GM18861 (cell line): ENCODE measurements at regions not wholly inside any gene's neighbourhood (a gene's known extent, or its start where the extent isn't known, plus 50 kb on each side); places are given as distances from the start of the nearest gene placed in this dataset.
A peak's percentile ranks its signal among the peaks of the same experiment; 100 is the strongest.

ENCODE experiments used
- ATAC-seq: cut with Tn5 transposase; IDR thresholded peaks from one replicate; pipeline ENCODE4 v1.9.1; 2021; ENCODE audit not compliant: unreplicated experiment

DNA sequence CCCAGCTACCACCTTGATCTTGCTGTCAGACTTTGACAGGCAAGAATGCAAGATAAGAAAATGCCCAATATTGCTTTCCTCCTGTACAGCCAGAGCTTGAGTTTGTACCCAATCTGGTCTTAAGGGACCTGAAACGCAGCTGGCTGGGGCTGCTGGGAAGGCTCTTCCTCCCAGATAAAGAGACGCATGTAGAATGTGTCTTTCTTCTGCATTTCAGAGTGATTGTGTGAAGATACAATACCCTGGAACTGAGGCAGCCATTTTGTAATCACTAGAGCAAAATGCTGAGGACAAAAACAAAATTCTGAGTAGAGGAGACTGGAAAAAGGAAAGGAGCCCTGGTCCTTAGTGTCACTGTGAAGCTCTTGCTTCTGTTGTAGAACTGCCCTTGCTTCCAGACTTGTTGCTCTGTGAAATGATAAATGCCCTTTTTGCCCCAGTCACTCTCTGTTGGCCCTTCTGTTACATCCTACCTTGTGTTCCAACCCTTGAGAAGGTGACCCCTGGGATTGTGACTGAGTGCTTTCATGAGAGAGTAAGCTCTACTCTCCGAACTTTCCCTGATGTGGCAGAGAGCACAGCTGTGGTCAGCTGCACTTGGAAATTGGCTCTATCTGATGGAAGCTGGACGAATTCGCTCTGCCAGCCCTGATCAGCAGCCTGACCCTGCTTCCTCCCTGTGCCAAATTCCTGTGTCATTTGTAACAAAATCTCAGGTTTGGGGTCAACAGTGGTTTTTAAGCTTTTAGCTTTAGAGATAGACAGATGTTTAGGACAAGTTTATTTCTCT is 137.4 kb upstream of the RBMS1 start:
- no peak for ATAC-seq

DNA sequence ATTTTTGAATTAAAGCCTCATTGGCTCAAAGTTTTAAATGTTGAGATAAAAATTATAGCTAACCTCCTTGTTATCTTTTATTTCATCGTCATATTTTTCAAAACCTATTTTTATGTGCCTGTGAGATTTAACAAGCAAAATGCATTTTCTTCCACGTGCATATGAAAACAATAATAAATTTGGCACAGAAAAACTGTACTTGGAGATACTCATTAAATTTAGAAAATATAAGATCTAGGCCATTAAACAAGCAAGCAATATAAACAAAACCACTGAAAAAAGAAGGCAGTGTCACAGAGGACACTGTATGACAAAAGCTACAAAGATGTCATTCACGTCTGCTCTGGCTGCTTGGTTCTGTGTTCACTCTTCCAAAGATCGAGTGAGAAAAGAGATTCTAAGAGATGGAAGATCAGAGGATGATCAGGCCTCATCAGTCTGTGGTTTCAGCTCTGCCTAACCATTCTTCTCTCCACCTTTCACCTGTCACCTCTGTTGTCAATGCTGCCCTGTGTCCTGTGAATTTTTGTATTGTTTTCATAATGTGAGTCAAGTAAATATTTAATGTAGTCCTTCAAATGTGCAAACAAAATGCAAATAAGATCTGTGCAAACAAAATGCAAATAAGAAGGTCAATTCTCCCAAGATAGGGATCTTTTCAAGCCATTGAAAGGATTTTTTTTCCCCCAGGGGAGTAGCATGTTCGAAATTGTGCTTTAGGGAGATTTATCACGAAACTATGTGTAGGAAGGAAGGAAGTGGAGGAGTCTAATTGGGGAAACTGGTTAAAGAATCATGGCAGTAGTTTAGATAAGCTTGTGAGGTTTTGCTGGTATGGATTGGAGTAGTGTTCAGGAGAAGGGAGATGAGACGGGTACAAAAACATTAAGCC is 138.7 kb upstream of the RBMS1 start:
- ATAC-seq = no peak

DNA sequence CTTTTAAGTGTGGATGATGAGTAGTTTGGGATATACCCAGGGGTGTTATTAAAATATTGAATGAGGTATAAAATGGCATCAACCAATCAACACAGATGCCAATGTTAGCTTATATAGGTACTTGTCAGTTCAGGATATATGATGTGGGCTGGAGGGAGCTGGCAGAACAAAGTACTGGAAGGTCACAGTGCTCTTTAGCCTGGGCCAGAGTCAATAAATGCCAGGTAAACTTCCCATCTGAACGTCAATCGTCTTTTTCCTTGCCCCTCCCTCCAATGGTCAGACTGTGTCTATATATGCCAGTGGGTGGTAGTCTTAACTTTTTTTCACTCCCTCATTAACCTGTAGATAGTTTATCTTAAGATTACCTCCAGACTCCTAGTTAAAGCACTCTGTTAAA is 140.8 kb upstream of the RBMS1 start:
- no peak for ATAC-seq

DNA sequence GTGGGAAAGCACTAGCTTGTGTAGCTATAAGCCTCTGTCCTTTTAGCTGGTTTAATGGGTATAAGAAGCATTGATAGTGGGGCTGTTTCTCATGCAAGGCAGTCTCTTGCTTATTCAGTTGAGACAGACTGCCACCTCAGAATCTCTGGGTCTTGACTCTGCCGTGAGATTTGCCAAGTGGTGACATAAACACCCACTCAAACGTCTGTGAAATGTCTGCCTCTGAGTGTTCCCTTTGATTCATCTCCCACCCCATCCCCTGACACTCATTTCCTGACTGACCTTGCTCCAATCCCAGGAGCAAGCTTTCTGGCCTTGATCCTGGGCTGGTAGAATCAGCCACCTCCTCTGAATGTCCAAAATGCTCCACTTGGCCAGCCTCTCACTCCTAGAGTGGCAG is 141.9 kb upstream of the RBMS1 start:
- ATAC-seq = no peak

DNA sequence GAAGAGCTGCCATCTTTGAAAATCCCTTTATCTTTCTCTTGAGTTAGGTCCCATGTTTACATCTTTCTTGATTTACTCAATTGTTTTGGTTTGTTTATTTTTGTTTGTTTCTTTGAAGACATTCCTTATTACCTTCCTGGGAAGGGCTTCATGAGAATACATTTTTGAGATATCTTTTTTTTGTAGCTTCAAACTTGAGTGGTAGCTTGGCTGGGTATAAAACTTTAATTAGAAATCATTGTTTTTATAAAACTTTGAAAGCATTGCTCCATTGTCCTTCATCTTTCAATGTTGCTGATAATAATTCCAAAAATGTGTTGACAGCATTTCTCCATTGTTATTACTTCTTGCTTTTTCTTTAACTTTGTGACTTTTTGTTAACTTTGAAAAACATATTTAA is 145.9 kb upstream of the RBMS1 start:
- ATAC-seq = no peak

DNA sequence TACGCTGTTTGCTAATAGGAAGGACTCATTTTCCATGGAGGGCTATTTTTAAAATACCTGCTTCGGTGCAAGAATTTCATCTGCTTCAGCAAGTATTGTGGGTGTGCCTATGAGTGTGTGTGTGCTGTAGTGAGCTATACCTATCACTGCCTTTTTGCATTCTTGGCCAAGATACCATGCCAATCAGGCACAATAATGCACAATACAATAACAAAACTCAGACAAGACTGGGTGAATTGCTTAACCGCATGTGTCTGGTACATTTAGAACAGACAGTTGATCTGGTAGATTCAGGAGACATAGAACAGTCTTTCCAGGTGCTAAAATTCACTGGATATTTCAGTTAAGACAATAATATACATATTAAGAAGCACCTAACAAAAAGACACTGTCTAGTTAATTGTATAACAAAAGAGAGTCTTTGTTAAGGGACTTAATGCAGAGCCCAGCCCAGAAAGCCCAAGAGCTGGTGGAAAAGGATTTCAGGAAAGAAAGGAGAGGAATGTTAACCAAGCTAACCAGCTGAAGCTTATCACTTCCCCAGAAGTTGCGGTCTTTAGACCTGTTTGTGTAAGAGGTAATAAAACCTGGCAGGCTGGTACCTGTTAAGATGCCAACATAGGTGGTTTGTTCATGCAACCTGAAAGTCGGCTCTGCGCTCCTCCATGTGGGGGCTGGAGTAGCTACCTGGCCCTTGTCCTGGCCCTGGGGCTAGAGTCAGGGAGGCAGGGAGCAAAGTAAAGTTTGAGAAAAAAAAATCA is 153.3 kb upstream of the RBMS1 start:
- no peak for ATAC-seq

DNA sequence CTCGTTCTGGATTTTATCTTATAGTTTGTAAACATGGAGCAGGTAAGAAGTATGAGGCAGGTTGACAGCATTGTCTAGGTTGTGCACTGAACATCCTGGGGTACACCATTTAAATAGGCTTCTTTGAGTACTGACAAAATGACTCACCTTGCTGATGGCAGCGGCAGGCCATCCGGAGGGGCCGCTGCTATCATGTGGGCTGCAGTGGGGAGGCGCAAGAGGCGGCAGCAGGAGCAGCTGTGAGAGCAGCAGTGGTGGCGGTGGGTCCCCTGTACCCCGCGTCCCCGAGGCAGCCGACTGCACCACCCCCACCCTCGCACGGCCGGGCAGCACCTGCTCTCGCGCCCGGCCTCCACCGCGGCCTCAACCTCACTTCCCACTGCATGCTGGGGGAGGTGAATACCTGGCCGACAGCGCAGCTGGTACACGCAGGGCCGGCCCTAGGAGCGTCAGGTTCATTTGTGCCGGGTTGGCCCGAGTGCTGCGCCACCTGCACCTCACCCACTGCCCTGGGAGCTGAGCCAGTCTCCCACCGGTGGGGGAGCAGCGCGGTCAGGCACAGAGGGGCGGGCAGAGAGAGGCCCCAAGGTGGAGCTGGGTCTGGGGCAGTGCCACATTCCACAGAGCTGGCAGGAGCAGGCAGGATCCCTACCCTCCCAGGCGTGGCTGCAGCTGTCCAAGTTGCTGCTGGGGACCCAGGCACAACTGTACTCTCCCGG is 154.5 kb upstream of the RBMS1 start:
- ATAC-seq = no peak

DNA sequence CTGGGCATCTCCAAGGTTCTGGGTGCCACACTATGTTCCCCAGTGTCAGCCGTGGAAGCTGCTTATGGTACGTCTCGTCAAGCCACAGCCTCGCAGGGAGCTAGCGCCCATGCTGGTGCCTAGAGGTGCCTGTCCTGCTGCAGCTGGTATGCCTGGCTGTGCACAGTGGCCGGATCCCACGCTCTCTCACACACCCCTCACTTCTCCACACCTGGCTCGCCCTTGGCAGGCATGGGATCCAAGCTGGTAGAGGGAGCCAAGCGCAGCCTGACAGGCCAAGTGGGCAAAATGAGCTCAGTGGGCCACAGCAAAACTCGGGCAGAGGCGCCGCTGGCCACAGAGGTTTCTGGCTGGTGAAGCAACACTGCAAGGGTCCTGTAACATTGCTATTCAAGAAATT is 156.1 kb upstream of the RBMS1 start:
- ATAC-seq = no peak

DNA sequence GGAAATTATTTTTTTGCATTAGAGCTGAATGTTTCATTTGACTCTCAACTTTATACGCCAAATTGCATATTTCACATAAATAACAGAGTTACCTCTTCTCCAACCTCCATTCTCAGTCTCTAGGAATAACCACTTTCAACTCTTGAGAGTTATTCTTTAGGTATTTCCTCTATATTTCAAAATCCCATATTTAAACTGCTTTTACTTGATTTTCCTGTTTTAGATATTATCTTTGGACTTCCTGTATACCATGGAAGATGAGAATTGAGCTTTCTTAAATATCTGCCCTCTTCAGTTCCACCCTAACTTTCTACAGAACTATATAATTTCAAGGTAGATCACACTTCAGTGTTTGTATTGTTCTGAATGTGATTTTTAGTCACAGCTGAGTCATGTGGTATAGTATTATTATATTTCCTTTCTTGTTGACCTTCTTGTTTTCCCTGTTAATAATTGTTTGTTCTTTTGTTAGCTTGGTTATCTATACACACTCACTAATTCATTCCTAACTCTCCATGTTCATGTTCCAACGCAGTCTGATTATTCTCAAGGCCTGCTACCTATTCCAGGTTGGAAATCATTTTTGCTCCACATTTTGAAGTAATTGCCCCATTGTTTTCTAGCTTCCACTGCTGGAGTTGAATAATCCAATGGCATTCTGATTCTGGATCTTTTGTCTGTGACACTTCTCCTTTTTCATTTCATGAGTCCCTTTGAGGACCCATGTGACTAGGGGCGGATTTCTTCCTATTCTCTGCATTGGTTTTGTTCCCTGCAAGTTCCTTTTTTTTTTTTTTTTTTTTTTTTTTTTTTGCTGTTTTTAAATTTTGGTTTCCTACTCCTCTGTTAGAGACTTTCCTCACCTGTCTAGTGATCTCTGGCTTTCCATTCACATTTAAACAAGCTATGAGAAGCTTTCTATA is 156.8 kb upstream of the RBMS1 start:
- no peak for ATAC-seq

DNA sequence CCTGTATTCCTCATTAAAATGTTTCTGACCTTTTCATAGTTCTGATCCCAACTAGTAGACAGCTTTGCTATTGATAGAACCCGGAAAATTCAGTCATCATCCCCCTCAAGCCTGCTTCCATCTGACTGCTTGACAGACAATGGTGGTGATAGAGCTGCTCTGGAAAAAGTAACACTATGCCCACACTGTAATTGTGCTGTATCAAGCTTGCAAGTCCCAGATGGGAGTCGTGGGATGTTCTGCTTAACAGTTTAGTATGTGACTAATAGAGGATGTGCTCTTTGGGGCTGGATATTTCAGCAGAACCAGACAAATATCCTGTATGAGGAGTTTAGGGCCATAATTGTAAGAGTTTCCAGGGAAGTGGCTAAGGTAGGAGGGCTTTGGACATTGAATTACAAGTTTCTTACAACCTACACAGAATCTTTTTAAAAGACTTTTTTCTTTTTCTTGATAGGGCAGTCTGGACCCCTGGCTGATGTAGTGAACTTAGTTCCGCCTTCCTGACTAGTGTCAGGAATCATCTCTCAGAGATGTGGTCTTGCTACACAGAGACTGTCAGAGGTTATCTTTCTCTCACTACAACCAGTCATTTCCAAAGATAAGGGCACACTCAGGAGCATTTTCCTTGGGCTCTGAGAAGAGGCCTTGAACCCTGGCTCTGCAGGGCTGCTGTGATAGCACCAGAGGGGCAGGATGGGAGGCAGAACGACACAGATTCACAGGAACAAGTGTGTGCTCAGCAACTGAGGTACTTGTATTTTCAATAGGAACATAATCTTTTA is 158.0 kb upstream of the RBMS1 start:
- ATAC-seq = no peak

DNA sequence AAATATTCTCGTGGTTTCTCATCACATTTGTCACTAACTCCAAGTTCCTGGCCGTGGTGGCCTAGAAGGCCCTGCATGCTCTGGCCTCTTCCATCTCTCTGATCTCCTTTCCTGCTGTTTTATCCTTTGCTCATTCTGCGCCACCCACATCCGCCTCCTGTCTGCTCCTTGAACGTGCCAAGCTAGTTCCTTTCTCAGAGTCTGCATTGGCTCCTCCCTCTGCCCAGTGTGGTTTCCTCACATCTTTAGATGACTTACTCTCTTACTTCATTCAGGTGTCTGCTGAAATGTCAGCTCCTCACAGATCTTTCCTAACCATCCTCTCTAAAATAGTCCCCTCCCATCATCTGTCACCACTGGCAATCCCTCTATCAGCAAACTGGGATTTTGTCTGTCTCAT is 158.6 kb upstream of the RBMS1 start:
- no peak for ATAC-seq

DNA sequence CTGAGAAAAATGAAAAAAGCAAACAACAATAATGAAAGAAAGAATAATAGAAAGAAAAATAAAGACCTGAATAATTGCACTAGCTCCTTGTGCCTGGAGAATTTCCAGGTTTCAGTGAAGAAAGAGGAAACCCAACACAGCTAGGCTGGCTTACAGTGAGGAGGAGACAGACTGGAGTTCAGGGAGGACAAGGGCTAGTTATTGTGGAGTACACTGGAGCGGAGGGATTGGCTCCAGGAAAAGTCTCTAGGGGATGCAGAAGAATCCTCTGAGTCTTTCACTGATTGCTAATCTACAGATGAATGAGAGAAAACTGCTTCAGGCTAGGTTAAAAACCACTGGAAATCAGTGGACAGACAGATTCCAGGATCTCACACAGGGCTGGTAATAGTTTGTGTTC is 163.6 kb upstream of the RBMS1 start:
- no peak for ATAC-seq

DNA sequence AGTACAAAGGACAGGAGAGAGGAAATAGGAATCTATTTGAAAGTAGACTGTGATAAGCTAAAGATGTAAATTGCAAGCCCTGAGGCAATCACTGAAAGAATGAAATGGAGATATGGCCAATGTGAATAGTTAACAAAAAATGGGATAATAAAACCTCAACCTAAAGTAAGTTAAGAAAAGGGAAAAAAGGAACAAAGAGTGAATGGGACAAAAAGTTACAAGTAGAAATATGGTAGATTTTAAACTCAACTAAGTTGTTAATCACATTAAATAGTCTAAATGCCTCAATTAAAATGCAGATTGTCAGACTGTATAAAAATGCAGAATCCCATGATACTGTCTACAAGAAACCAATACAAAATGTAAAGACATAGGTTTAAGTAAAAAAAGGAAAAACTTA is 165.2 kb upstream of the RBMS1 start:
- ATAC-seq = no peak

DNA sequence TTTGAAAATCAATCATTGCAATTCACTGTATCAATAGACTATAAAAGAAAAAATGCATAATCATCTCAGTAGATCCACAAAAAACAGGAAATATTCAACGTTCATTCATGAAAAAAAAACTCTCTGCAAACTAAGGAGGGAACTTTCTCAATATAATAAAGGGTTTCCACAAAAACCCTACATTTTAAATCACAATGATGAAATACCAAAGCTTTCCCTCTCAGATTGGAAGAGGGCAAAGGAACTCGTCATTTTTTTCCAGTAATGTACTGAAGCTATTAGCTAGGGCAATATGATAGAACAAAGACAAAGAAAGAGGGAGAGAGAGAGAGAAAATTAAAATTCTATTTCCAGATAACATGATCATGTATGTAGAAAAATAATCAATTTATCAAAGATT is 167.1 kb upstream of the RBMS1 start:
- no peak for ATAC-seq

DNA sequence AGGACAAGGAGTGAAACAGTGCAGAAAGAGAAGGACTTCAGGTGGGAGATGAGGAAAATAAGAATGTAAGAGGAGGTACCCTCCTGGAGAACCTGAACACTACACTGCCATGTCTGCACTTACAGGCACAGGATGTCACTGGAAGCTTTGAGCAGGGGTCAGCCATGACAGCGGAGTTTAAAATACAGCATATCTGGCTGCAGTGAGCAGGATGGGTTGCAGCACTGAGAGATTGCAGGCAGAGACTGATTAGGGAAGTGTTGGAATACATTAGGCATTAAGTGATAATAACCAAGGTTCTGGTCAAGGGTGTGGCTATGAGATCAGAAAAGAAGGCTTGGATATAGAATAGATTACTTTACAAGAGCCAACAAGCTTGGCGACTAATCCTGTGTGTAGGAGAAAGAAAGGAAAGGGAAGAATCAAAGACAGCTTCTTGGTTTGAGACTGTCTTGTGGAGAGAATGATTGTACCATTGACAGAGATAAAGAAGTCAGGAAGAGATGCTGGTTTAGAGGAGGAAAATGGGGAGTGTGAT is 171.1 kb upstream of the RBMS1 start:
- ATAC-seq = no peak

DNA sequence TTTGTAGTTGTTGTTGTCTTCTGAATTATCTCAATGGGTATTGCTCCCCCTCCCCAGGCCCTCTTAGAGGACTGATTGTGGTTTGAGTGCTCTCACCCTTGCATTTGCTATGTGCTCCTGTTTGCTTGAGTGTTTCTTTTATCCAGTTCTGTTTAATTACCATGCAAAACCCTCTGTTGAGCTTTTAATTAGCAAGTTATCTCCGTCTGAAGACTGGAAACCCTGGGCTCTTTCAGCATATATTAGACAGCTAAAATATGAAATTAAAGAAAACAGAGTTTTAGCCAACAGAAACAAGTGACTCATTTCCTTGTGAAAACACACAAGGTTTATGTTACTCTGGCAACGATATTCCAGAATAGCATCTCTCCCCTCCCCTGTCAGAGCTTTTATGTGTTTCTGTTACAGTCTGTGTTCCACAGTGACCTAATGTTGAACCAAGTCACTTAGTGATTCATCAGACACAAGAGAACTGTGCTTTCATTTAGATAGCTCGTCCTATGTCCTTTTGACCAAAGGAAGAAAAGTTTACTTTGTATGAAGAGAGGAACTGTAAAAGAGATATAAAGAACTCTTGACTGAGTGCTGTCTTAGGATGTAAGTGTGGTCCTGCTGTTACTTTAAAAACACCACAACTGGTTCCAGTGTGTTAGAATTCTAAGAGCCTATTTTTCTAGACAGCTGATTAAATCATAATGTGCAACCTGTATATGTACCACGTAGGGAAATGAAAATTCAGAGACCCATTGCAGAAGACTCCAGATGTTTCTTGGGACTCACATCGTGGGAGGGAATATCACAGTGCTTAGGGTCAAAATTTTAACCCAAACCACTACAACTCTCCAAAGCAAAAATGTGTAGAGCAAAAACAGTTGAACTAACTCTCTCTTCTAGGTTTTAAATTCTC is 172.8 kb upstream of the RBMS1 start:
- peak; percentile 69 for ATAC-seq

DNA sequence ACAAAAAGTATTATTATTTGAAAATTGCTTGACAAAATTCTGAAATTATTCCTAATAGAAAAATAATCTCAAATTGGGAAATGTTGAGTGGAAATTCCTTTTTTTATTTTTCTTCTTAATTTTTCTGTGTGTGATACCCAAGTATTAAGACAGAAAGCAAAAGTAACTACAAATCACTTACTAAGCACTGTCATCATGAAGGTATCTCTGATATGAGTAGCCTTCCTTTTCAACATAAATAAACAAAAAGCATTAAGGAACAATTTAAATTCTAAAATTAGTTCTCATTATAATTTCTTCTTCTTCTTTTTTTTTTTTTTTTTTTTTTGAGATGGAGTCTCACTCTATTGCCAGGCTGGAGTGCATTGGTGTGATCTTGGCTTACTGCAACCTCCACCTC is 174.2 kb upstream of the RBMS1 start:
- ATAC-seq = no peak

DNA sequence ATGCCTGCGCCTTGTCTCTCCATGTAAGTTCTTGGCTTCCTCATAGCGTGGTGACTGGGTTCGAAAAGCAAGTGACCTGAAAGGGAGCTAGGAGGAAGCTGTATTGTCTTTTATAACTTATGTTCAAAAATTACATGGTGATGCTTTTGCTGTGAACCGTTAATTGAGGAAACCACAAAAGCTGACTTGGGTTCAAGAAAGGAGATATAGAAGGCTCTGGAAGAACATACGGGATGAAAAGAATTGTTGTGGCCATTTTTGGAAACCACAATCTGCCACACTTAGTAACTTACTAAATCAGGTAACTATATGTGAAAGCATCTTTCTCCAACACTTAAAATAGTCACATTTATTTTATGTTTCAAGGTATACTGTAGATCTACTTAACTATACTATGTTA is 177.0 kb upstream of the RBMS1 start:
- no peak for ATAC-seq
